ENCODE measurements at regions not wholly inside any gene's neighbourhood (a gene's known extent, or its start where the extent isn't known, plus 50 kb on each side); places are given as distances from the start of the nearest gene placed in this dataset.

DNA sequence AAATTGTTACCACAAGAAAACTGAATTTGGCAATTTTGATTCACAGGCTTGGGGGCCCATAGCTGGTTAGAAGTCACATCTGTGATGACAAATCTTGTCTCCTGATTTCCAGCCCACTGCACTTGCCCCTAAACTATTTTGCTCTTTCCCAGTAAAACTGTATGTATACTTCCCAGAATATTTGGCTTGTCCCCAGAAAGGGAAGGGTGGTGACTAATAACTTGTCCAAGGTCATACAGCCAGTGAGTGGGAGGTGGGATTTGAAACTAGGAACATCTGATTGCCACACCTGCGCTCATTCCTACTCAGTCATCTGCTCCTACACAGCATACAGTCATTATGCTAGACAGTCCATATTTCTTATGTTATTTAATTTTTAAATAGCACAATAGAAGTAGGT is 304.5 kb downstream of the SDHAF3 start:
- TF ChIP-seq, protein P1, sequence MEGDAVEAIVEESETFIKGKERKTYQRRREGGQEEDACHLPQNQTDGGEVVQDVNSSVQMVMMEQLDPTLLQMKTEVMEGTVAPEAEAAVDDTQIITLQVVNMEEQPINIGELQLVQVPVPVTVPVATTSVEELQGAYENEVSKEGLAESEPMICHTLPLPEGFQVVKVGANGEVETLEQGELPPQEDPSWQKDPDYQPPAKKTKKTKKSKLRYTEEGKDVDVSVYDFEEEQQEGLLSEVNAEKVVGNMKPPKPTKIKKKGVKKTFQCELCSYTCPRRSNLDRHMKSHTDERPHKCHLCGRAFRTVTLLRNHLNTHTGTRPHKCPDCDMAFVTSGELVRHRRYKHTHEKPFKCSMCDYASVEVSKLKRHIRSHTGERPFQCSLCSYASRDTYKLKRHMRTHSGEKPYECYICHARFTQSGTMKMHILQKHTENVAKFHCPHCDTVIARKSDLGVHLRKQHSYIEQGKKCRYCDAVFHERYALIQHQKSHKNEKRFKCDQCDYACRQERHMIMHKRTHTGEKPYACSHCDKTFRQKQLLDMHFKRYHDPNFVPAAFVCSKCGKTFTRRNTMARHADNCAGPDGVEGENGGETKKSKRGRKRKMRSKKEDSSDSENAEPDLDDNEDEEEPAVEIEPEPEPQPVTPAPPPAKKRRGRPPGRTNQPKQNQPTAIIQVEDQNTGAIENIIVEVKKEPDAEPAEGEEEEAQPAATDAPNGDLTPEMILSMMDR (IDR thresholded peaks at IDR 0.05), result no peak
- no peak for TF ChIP-seq POLR2AphosphoS5 (IDR thresholded peaks at IDR 0.05)
- TF ChIP-seq POLR2A (IDR thresholded peaks at IDR 0.05), result no peak
